ENCODE measurements at regions not wholly inside any gene's neighbourhood (a gene's known extent, or its start where the extent isn't known, plus 50 kb on each side); places are given as distances from the start of the nearest gene placed in this dataset.

DNA sequence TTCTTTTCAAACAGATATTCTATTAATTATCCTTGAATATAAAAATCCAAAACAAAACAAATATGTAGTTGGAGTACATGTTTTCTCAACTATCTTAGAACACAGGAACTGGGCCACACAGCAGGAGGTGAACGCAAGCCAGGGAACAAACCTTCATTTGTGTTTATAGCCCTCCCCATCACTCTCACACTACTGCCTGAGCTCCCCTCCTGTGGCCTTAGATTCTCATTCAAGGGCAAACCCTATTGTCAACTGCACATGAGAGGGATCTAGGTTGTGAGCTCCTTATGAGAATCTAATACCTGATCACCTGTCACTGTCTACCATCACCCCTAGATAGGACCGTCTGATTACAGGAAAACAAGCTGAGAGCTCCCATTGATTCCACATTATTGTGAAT is 427.1 kb upstream of the PRR20A start:
- H3K4me3 Mint-ChIP-seq (ENCODE audit: unreplicated experiment): no peak overlapping the region
- no peaks in the 10 kb centered on the region for H3K9me3 Mint-ChIP-seq (ENCODE audit: unreplicated experiment)
- H3K36me3 Mint-ChIP-seq (ENCODE audit: insufficient read depth, unreplicated experiment): no peaks in the 10 kb centered on the region
- no peak for DNase-seq (ENCODE audit: unreplicated experiment)
- no peak overlapping the region for H3K27ac Mint-ChIP-seq (ENCODE audit: low read depth, unreplicated experiment)
- ChIA-PET POLR2A (no interaction called here), CTCF (no interaction called here)
- TF ChIP-seq CTCF (IDR thresholded peaks at IDR 0.05; ENCODE audit: unreplicated experiment): no peak
- peaks cover 8% of the 10 kb centered on the region for H3K27me3 Mint-ChIP-seq (ENCODE audit: insufficient read depth, unreplicated experiment)
- BruUV-seq (replicated peaks): no TSS peak
- no peaks in the 10 kb centered on the region for H3K4me1 Mint-ChIP-seq (ENCODE audit: insufficient read depth, unreplicated experiment)
- intact Hi-C loops (cut with micrococcal nuclease): no loop called here

DNA sequence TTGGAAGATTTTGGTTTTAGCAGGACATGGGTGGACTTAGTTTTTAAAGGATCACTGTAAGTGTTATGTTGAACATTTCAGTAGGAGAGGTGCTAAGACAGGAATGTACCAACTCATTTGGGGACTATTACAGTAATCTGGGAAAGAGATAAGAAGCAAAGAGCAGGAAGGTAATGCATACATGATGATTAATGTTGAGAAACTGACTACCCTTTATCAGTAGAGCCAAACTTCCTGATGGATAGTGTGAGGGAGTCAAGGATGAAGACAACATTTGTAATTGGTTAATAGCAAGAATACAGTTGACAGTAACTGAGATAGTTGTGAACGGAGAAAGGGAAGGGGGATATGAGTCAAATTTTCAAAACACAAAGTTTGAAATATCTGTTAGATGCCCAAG is 421.9 kb upstream of the PRR20A start:
- Mint-ChIP-seq H3K4me1 (ENCODE audit: insufficient read depth, unreplicated experiment) (peaks cover 7% of the 10 kb centered on the region), H3K36me3 (ENCODE audit: insufficient read depth, unreplicated experiment) (no peaks in the 10 kb centered on the region), H3K4me3 (ENCODE audit: unreplicated experiment) (no peak overlapping the region), H3K27me3 (ENCODE audit: insufficient read depth, unreplicated experiment) (peaks cover 15% of the 10 kb centered on the region), H3K27ac (ENCODE audit: low read depth, unreplicated experiment) (no peak overlapping the region), H3K9me3 (ENCODE audit: unreplicated experiment) (no peaks in the 10 kb centered on the region)
- ChIA-PET CTCF (no interaction called here), POLR2A (no interaction called here)
- DNase-seq (ENCODE audit: unreplicated experiment): no peak
- intact Hi-C loops (cut with micrococcal nuclease): no loop called here
- no TSS peak for BruUV-seq (replicated peaks)
- no peak for TF ChIP-seq CTCF (IDR thresholded peaks at IDR 0.05; ENCODE audit: unreplicated experiment)

- no peaks in the 10 kb centered on the region for H3K9me3 Mint-ChIP-seq (ENCODE audit: unreplicated experiment)
- H3K27ac Mint-ChIP-seq (ENCODE audit: low read depth, unreplicated experiment): no peak overlapping the region
- ChIA-PET CTCF (no interaction called here), POLR2A (interaction anchor here (1.6 kb wide), 1 partner anchor 12 kb away, joined by 4 read pairs; no protein-coding TSS in a partner anchor)
- H3K4me1 Mint-ChIP-seq (ENCODE audit: insufficient read depth, unreplicated experiment): peaks cover 7% of the 10 kb centered on the region
- TF ChIP-seq CTCF (IDR thresholded peaks at IDR 0.05; ENCODE audit: unreplicated experiment): no peak
- no peak overlapping the region for H3K4me3 Mint-ChIP-seq (ENCODE audit: unreplicated experiment)
- intact Hi-C loops (cut with micrococcal nuclease): no loop called here
- DNase-seq (ENCODE audit: unreplicated experiment): peak; percentile 42
- H3K27me3 Mint-ChIP-seq (ENCODE audit: insufficient read depth, unreplicated experiment): peaks cover 15% of the 10 kb centered on the region
- H3K36me3 Mint-ChIP-seq (ENCODE audit: insufficient read depth, unreplicated experiment): no peaks in the 10 kb centered on the region
- BruUV-seq (replicated peaks): no TSS peak
Measured at GRCh38 chr13:56720841-56721240, 419.9 kb upstream of the PRR20A start.

DNA sequence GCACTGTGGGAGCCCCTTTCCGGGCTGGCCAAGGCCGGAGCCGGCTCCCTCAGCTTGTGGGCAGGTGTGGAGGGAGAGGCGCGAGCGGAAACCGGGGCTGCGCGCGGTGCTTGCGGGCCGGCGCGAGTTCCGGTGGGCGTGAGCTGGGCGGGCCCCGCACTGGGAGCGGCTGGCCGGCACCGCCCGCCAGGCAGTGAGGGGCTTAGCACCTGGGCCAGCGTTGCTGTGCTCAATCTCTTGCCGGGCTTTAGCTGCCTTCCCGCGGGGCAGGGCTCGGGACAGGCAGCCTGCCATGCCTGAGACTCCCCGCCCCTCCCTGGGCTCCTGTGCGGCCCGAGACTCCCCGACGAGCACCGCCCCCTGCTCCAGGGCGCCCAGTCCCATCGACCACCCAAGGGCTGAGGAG is 405.2 kb upstream of the PRR20A start:
- Mint-ChIP-seq H3K36me3 (ENCODE audit: insufficient read depth, unreplicated experiment) (no peaks in the 10 kb centered on the region), H3K4me1 (ENCODE audit: insufficient read depth, unreplicated experiment) (no peaks in the 10 kb centered on the region), H3K27ac (ENCODE audit: low read depth, unreplicated experiment) (no peak overlapping the region), H3K4me3 (ENCODE audit: unreplicated experiment) (no peak overlapping the region), H3K27me3 (ENCODE audit: insufficient read depth, unreplicated experiment) (no peaks in the 10 kb centered on the region), H3K9me3 (ENCODE audit: unreplicated experiment) (no peaks in the 10 kb centered on the region)
- ChIA-PET POLR2A (no interaction called here), CTCF (no interaction called here)
- TF ChIP-seq CTCF (IDR thresholded peaks at IDR 0.05; ENCODE audit: unreplicated experiment): no peak
- no peak for DNase-seq (ENCODE audit: unreplicated experiment)
- intact Hi-C loops (cut with micrococcal nuclease): no loop called here
- BruUV-seq (replicated peaks): no TSS peak

All from MCF 10A (cell line).